ENCODE measurements at regions not wholly inside any gene's neighbourhood (a gene's known extent, or its start where the extent isn't known, plus 50 kb on each side); places are given as distances from the start of the nearest gene placed in this dataset.

- no peak for DNase-seq
These were observed 1061.8 kb upstream of the SEL1L start for GRCh38 chr14:82595466-82595865.

DNA sequence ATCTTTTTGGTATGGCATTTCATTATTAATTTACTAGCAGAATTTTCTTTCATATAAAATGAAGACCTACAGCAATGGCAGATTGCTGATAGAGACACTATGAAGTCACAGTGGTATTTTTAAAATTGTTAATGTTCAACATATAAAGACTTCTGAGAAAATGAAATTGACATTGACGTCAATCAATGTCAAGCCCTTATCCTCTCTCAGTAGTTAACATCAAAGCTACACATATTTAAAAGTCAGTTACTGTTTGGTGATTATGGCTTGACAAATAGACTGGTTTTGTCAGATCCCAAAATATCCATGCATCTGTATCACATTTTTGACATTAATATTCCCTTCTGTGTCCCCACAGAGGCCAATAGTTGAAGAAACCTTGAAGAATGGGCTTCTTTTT lies 1069.1 kb upstream of the SEL1L start:
- DNase-seq (no peak), ATAC-seq (ENCODE audit: low read depth in 2 of 2) (no peak)
- H3K9me3 ChIP-seq (ENCODE audit: control insufficient read depth in 2 of 2, low read length in 2 of 2), result peaks cover 0 to 6% of the 10 kb centered on the region in 2 experiments

More at GRCh38 chr14:82595466-82595865, 1061.8 kb upstream of the SEL1L start:
- Histone ChIP-seq H3K4me1 (ENCODE audit: control insufficient read depth, insufficient read depth, low read length, poor library complexity, severe bottlenecking) (no peaks in the 10 kb centered on the region), H3K27ac (ENCODE audit: insufficient read depth, low read length, poor library complexity, severe bottlenecking) (no peak overlapping the region), H3K9me3 (ENCODE audit: control insufficient read depth in 2 of 2, low read length in 2 of 2) (peaks cover 0 to 2% of the 10 kb centered on the region in 2 experiments), H3K36me3 (ENCODE audit: control insufficient read depth, insufficient read depth, low read length) (no peaks in the 10 kb centered on the region), H3K4me3 (ENCODE audit: low read depth, low read length) (no peak overlapping the region), H3K27me3 (ENCODE audit: control insufficient read depth, insufficient read depth, low read length) (no peaks in the 10 kb centered on the region)
- H3K27ac Mint-ChIP-seq, result no peak overlapping the region
- no peaks in the 10 kb centered on the region for H3K4me1 Mint-ChIP-seq
- ATAC-seq (ENCODE audit: low read depth in 2 of 2), result no peak
- no peaks in the 10 kb centered on the region for H3K36me3 Mint-ChIP-seq
- H3K4me3 Mint-ChIP-seq, result no peak overlapping the region
- peaks cover 0 to 10% (median 4%) of the 10 kb centered on the region in 7 donors for H3K9me3 Mint-ChIP-seq
- H3K27me3 Mint-ChIP-seq, result no peaks in the 10 kb centered on the region

GRCh38 chr14:82604819-82605218 lies 1071.2 kb upstream of the SEL1L start:
- Mint-ChIP-seq H3K9me3 (peaks cover 0 to 13% (median 5%) of the 10 kb centered on the region in 7 donors), H3K27ac (no peak overlapping the region), H3K4me1 (no peaks in the 10 kb centered on the region), H3K27me3 (no peaks in the 10 kb centered on the region), H3K4me3 (no peak overlapping the region), H3K36me3 (no peaks in the 10 kb centered on the region)
- DNase-seq (no peak), ATAC-seq (ENCODE audit: low read depth in 2 of 2) (no peak)
- H3K27ac ChIP-seq (ENCODE audit: insufficient read depth, low read length, poor library complexity, severe bottlenecking), result no peak overlapping the region
- no peak overlapping the region for H3K4me3 ChIP-seq (ENCODE audit: low read depth, low read length)
- H3K9me3 ChIP-seq (ENCODE audit: control insufficient read depth in 2 of 2, low read length in 2 of 2), result peaks cover 0 to 6% of the 10 kb centered on the region in 2 experiments
- no peaks in the 10 kb centered on the region for H3K27me3 ChIP-seq (ENCODE audit: control insufficient read depth, insufficient read depth, low read length)
- no peaks in the 10 kb centered on the region for H3K36me3 ChIP-seq (ENCODE audit: control insufficient read depth, insufficient read depth, low read length)
- H3K4me1 ChIP-seq (ENCODE audit: control insufficient read depth, insufficient read depth, low read length, poor library complexity, severe bottlenecking), result no peaks in the 10 kb centered on the region

More for the DNA sequence above, 1069.1 kb upstream of the SEL1L start:
- no peak overlapping the region for H3K4me3 ChIP-seq (ENCODE audit: low read depth, low read length)
- no peaks in the 10 kb centered on the region for H3K36me3 Mint-ChIP-seq
- no peaks in the 10 kb centered on the region for H3K4me1 ChIP-seq (ENCODE audit: control insufficient read depth, insufficient read depth, low read length, poor library complexity, severe bottlenecking)
- H3K4me1 Mint-ChIP-seq, result no peaks in the 10 kb centered on the region
- no peak overlapping the region for H3K27ac ChIP-seq (ENCODE audit: insufficient read depth, low read length, poor library complexity, severe bottlenecking)
- no peaks in the 10 kb centered on the region for H3K36me3 ChIP-seq (ENCODE audit: control insufficient read depth, insufficient read depth, low read length)
- no peak overlapping the region for H3K4me3 Mint-ChIP-seq
- no peak overlapping the region for H3K27ac Mint-ChIP-seq
- no peaks in the 10 kb centered on the region for H3K27me3 ChIP-seq (ENCODE audit: control insufficient read depth, insufficient read depth, low read length)
- H3K27me3 Mint-ChIP-seq, result no peaks in the 10 kb centered on the region
- peaks cover 0 to 13% (median 6%) of the 10 kb centered on the region in 7 donors for H3K9me3 Mint-ChIP-seq

DNA sequence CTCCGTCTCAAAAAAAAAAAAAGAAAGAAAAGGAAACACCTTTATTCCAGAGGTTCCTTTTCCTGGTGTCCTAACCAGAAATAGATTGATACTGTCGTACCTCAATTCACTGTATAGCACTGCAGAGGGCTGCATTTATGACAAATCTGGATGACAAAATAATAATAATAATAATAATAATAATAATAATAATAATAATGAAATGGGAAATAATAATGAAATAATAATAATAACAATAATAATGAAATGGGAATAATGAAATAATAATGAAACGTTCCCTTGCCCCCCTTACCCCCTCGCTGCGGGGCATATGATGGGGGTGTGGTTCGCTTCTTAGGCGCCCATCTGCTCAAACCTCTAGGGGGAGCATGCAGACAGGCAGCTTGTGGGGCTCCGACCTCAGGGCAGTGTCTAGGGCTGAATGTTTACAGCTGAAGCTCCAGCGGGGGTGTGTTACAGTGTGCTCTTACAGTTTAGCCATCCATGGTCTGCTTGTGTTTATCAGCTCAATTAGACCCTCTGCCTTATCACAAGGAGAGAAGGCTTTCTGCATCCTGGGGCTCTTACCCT lies 1088.3 kb upstream of the SEL1L start:
- no peaks in the 10 kb centered on the region for H3K36me3 ChIP-seq (ENCODE audit: control insufficient read depth, insufficient read depth, low read length)
- no peaks in the 10 kb centered on the region for H3K4me1 ChIP-seq (ENCODE audit: control insufficient read depth, insufficient read depth, low read length, poor library complexity, severe bottlenecking)
- no peak for ATAC-seq (ENCODE audit: low read depth in 2 of 2)
- H3K4me1 Mint-ChIP-seq, result no peaks in the 10 kb centered on the region
- peaks cover 0 to 13% (median 7%) of the 10 kb centered on the region in 7 donors for H3K9me3 Mint-ChIP-seq
- no peaks in the 10 kb centered on the region for H3K27me3 ChIP-seq (ENCODE audit: control insufficient read depth, insufficient read depth, low read length)
- H3K4me3 ChIP-seq (ENCODE audit: low read depth, low read length), result no peak overlapping the region
- no peak overlapping the region for H3K27ac Mint-ChIP-seq
- peaks cover 7 to 12% of the 10 kb centered on the region in 2 experiments for H3K9me3 ChIP-seq (ENCODE audit: control insufficient read depth in 2 of 2, low read length in 2 of 2)
- no peak for DNase-seq
- H3K4me3 Mint-ChIP-seq, result no peak overlapping the region
- no peaks in the 10 kb centered on the region for H3K27me3 Mint-ChIP-seq
- H3K36me3 Mint-ChIP-seq, result no peaks in the 10 kb centered on the region
- H3K27ac ChIP-seq (ENCODE audit: insufficient read depth, low read length, poor library complexity, severe bottlenecking), result no peak overlapping the region

DNA sequence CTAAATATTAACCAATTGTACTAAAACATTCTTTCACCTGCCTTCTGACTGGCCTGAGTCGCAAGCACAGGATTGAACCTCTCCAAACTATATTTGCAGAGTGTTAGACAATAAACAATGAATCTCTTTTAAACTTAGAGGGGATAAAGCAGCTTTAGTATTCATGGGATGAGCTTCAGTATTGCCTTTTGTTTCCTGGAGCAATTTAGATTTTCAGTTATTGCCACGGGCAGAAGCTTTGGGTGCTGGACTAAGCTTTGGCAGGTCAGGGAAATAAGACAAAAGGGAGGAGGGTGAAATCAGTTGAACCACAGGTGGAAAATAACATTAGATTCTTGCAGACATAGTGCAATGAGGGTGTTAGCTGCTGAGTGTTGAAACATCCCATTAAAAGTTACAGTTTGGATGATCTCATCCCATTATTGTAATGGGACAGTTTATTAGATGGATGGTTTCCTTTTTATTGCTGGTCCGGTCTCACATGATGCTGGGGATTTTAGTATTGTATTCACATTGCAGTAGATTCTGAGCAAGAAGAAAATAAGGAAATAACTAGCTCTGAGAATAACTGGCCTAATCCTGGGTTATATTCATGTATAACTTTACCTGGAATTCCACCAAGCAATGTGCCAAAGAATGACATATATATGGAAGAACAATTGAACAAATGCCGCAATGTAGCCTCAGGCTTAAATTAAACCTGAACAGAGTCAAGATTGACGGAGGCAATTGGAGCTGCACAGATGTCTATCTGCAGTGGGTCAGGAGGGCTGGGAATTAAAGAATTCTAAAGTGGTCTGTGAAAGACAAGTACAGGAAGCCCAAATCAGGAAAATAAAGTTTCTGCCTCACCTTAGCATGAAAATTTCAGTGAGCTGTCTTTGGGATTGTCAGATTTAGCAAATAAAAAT lies 1092.8 kb upstream of the SEL1L start:
- DNase-seq (no peak), ATAC-seq (ENCODE audit: low read depth in 2 of 2) (no peak)
- H3K27me3 Mint-ChIP-seq, result no peaks in the 10 kb centered on the region
- H3K36me3 Mint-ChIP-seq, result no peaks in the 10 kb centered on the region
- H3K27me3 ChIP-seq (ENCODE audit: control insufficient read depth, insufficient read depth, low read length), result no peaks in the 10 kb centered on the region
- no peak overlapping the region for H3K27ac Mint-ChIP-seq
- H3K4me1 Mint-ChIP-seq, result no peaks in the 10 kb centered on the region
- no peak overlapping the region for H3K4me3 ChIP-seq (ENCODE audit: low read depth, low read length)
- H3K4me1 ChIP-seq (ENCODE audit: control insufficient read depth, insufficient read depth, low read length, poor library complexity, severe bottlenecking), result no peaks in the 10 kb centered on the region
- H3K9me3 ChIP-seq (ENCODE audit: control insufficient read depth in 2 of 2, low read length in 2 of 2), result peaks cover 4 to 6% of the 10 kb centered on the region in 2 experiments
- no peak overlapping the region for H3K27ac ChIP-seq (ENCODE audit: insufficient read depth, low read length, poor library complexity, severe bottlenecking)
- no peak overlapping the region for H3K4me3 Mint-ChIP-seq
- no peaks in the 10 kb centered on the region for H3K36me3 ChIP-seq (ENCODE audit: control insufficient read depth, insufficient read depth, low read length)
- H3K9me3 Mint-ChIP-seq, result peaks cover 3 to 28% (median 10%) of the 10 kb centered on the region in 7 donors

DNA sequence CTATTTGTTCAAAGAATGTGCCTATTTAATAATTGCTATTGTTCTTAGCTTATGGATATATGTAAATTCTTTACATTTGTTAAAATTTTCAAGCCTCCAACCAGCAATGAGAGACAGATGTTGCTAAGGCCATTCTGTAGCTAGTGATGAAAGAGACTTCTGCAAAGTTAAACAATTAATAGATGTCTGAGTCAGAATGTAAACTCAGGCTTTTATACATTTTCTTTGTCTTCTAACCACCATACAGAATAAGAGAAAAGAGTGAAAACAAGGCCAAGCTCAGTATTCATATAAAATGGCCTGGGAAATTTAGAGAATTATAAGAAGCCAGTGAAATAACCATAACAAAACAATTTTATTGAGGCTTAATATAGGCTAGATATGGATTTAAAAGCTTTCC lies 1102.3 kb upstream of the SEL1L start:
- Mint-ChIP-seq H3K27me3 (no peaks in the 10 kb centered on the region), H3K36me3 (no peaks in the 10 kb centered on the region), H3K9me3 (peaks cover 5 to 20% (median 9%) of the 10 kb centered on the region in 7 donors), H3K27ac (no peak overlapping the region), H3K4me3 (no peak overlapping the region), H3K4me1 (no peaks in the 10 kb centered on the region)
- no peak for DNase-seq
- peaks cover 4 to 9% of the 10 kb centered on the region in 2 experiments for H3K9me3 ChIP-seq (ENCODE audit: control insufficient read depth in 2 of 2, low read length in 2 of 2)
- H3K4me3 ChIP-seq (ENCODE audit: low read depth, low read length), result no peak overlapping the region
- ATAC-seq (ENCODE audit: low read depth in 2 of 2), result no peak
- no peak overlapping the region for H3K27ac ChIP-seq (ENCODE audit: insufficient read depth, low read length, poor library complexity, severe bottlenecking)
- H3K27me3 ChIP-seq (ENCODE audit: control insufficient read depth, insufficient read depth, low read length), result no peaks in the 10 kb centered on the region
- H3K36me3 ChIP-seq (ENCODE audit: control insufficient read depth, insufficient read depth, low read length), result no peaks in the 10 kb centered on the region
- no peaks in the 10 kb centered on the region for H3K4me1 ChIP-seq (ENCODE audit: control insufficient read depth, insufficient read depth, low read length, poor library complexity, severe bottlenecking)

DNA sequence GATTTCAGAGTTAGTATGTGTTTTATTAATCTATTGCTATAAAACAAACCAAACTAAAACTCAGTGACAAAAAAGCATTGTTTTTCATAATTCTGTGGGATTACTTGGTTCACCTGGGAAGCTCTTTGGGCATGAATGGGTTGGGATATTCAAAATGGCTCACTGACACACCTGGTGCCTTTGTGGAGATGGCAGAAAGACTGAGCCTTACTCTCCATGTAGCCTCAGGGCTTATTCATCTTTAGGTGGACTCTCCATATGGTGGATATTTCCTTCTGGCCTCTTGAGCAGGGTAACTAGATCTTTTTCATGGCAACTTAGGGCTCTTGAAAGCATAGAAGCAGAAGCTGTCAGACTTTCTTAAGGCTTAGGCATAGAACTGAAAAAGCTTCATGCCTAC lies 1102.8 kb upstream of the SEL1L start:
- Mint-ChIP-seq H3K4me3 (no peak overlapping the region), H3K9me3 (peaks cover 4 to 15% (median 9%) of the 10 kb centered on the region in 7 donors), H3K27me3 (no peaks in the 10 kb centered on the region), H3K4me1 (no peaks in the 10 kb centered on the region), H3K27ac (peak overlapping the region in 1 of 3 donors; percentile 38), H3K36me3 (no peaks in the 10 kb centered on the region)
- Histone ChIP-seq H3K4me1 (ENCODE audit: control insufficient read depth, insufficient read depth, low read length, poor library complexity, severe bottlenecking) (no peaks in the 10 kb centered on the region), H3K36me3 (ENCODE audit: control insufficient read depth, insufficient read depth, low read length) (no peaks in the 10 kb centered on the region), H3K4me3 (ENCODE audit: low read depth, low read length) (no peak overlapping the region), H3K27ac (ENCODE audit: insufficient read depth, low read length, poor library complexity, severe bottlenecking) (no peak overlapping the region), H3K27me3 (ENCODE audit: control insufficient read depth, insufficient read depth, low read length) (no peaks in the 10 kb centered on the region), H3K9me3 (ENCODE audit: control insufficient read depth in 2 of 2, low read length in 2 of 2) (peaks cover 4 to 9% of the 10 kb centered on the region in 2 experiments)
- no peak for DNase-seq
- no peak for ATAC-seq (ENCODE audit: low read depth in 2 of 2)
